ENCODE measurements at regions not wholly inside any gene's neighbourhood (a gene's known extent, or its start where the extent isn't known, plus 50 kb on each side); places are given as distances from the start of the nearest gene placed in this dataset.

GRCh38 chr3:132821314-132821713, 99.1 kb upstream of the NPHP3 start:
- Histone ChIP-seq H3K9me3 (no peaks in the 10 kb centered on the region), H3K36me3 (no peaks in the 10 kb centered on the region), H3K27me3 (no peaks in the 10 kb centered on the region), H3K4me3 (no peak overlapping the region), H3K4me1 (no peaks in the 10 kb centered on the region), H3K27ac (no peak overlapping the region)
- no peak for DNase-seq
- no peak for TF ChIP-seq CTCF (IDR thresholded peaks at IDR 0.05)
- TF ChIP-seq POLR2A (IDR thresholded peaks at IDR 0.05): no peak

GRCh38 chr3:132818251-132818650, 96.0 kb upstream of the NPHP3 start:
- H3K4me3 ChIP-seq: no peak overlapping the region
- no peaks in the 10 kb centered on the region for H3K9me3 ChIP-seq
- TF ChIP-seq CTCF (IDR thresholded peaks at IDR 0.05) (no peak), POLR2A (IDR thresholded peaks at IDR 0.05) (no peak)
- no peaks in the 10 kb centered on the region for H3K36me3 ChIP-seq
- H3K4me1 ChIP-seq: no peaks in the 10 kb centered on the region
- no peaks in the 10 kb centered on the region for H3K27me3 ChIP-seq
- DNase-seq: no peak
- H3K27ac ChIP-seq: no peak overlapping the region

GRCh38 chr3:132817646-132818177, 95.5 kb upstream of the NPHP3 start:
- Histone ChIP-seq H3K4me3 (no peak overlapping the region), H3K9me3 (no peaks in the 10 kb centered on the region), H3K4me1 (no peaks in the 10 kb centered on the region), H3K27ac (no peak overlapping the region), H3K27me3 (no peaks in the 10 kb centered on the region), H3K36me3 (no peaks in the 10 kb centered on the region)
- TF ChIP-seq POLR2A (IDR thresholded peaks at IDR 0.05): no peak
- no peak for DNase-seq

- Histone ChIP-seq H3K4me3 (no peak overlapping the region), H3K36me3 (no peaks in the 10 kb centered on the region), H3K27ac (no peak overlapping the region), H3K9me3 (no peaks in the 10 kb centered on the region), H3K27me3 (no peaks in the 10 kb centered on the region), H3K4me1 (no peaks in the 10 kb centered on the region)
- DNase-seq: no peak
- TF ChIP-seq POLR2A (IDR thresholded peaks at IDR 0.05) (no peak), CTCF (IDR thresholded peaks at IDR 0.05) (no peak)
Observed at GRCh38 chr3:132805071-132805470, 82.9 kb upstream of the NPHP3 start.

- TF ChIP-seq CTCF (IDR thresholded peaks at IDR 0.05) (no peak), POLR2A (IDR thresholded peaks at IDR 0.05) (no peak)
- Histone ChIP-seq H3K4me3 (no peak overlapping the region), H3K27me3 (no peaks in the 10 kb centered on the region), H3K9me3 (no peaks in the 10 kb centered on the region), H3K27ac (no peak overlapping the region), H3K36me3 (no peaks in the 10 kb centered on the region), H3K4me1 (no peaks in the 10 kb centered on the region)
- DNase-seq: no peak
Observed at GRCh38 chr3:132804498-132804897, 82.3 kb upstream of the NPHP3 start.

GRCh38 chr3:132803889-132804288, 81.7 kb upstream of the NPHP3 start:
- no peak for DNase-seq
- TF ChIP-seq CTCF (IDR thresholded peaks at IDR 0.05): no peak
- TF ChIP-seq POLR2A (IDR thresholded peaks at IDR 0.05): no peak
- Histone ChIP-seq H3K36me3 (no peaks in the 10 kb centered on the region), H3K27me3 (no peaks in the 10 kb centered on the region), H3K4me3 (no peak overlapping the region), H3K9me3 (no peaks in the 10 kb centered on the region), H3K4me1 (no peaks in the 10 kb centered on the region), H3K27ac (no peak overlapping the region)
